ENCODE measurements at regions not wholly inside any gene's neighbourhood (a gene's known extent, or its start where the extent isn't known, plus 50 kb on each side); places are given as distances from the start of the nearest gene placed in this dataset.

DNA sequence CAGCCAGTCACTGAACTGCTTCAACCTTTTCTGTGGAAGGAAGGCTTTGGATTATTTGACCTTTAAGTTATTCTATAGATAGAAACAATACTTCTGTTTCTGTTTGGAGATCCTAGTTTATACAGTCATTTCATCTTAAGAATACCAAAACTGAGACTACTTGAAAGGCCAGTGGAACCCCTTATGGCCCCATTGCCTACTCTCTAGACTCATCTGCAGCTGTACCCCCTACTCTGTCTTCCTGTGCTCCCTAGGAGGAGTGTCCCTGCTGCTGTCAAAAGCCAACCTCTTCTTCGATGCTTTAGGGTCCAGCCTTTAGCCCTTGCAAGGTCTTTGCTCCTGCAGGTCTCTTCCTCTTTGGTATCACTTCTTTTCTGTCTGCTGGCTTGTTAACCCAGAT is 169.6 kb downstream of the EDEM1 start:
- TF ChIP-seq, protein P1, sequence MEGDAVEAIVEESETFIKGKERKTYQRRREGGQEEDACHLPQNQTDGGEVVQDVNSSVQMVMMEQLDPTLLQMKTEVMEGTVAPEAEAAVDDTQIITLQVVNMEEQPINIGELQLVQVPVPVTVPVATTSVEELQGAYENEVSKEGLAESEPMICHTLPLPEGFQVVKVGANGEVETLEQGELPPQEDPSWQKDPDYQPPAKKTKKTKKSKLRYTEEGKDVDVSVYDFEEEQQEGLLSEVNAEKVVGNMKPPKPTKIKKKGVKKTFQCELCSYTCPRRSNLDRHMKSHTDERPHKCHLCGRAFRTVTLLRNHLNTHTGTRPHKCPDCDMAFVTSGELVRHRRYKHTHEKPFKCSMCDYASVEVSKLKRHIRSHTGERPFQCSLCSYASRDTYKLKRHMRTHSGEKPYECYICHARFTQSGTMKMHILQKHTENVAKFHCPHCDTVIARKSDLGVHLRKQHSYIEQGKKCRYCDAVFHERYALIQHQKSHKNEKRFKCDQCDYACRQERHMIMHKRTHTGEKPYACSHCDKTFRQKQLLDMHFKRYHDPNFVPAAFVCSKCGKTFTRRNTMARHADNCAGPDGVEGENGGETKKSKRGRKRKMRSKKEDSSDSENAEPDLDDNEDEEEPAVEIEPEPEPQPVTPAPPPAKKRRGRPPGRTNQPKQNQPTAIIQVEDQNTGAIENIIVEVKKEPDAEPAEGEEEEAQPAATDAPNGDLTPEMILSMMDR (IDR thresholded peaks at IDR 0.05): no peak
- TF ChIP-seq EP300 (IDR thresholded peaks at IDR 0.05): no peak

All from stomach (tissue), 4 donors.